HepG2 (cell line): ENCODE measurements at regions not wholly inside any gene's neighbourhood (a gene's known extent, or its start where the extent isn't known, plus 50 kb on each side); places are given as distances from the start of the nearest gene placed in this dataset.

Experiments used
- ATAC-seq: fragments of 200-7000 bp; cut with Tn5 transposase; 3 replicates; pipeline ENCODE4 v1.9.1; 2020; ENCODE audit warnings: mild to moderate bottlenecking, moderate library complexity
- BruUV-seq: library from RNA; stranded (reverse); fragments of 400-500 nt; replicated peaks from 2 replicates; lab custom pipeline; 2021; lab: Mats Ljungman, UMichigan
- CTCF ChIA-PET: fragments of 300-600 bp; formaldehyde crosslinking; extraction: SDS; loops from one replicate; lab custom pipeline; 2021; ENCODE audit warnings: low total read pairs, inconsistent platforms, low intra/inter-chr PET ratio; lab: Yijun Ruan, JAX
- POLR2A ChIA-PET: fragments of 350-600 bp; sonication (Branson Sonifier 250); formaldehyde crosslinking; loops from one replicate; lab custom pipeline; 2020; ENCODE audit warnings: antibody characterized with exemption, inconsistent platforms; lab: Yijun Ruan, JAX
- DNase-seq: peaks from one replicate; pipeline ENCODE4 v3.0.0-alpha.2; 2015; ENCODE audit warnings: low spot score
- FAIRE-seq: peaks from 3 replicates; lab custom pipeline; 2011; peaks lifted over from hg19 to GRCh38; lab: Jason Lieb, UNC
- H2AFZ ChIP-seq: one replicate; pipeline ENCODE4 v1.6.1; 2011; ENCODE audit warnings: low read length, inconsistent platforms
- H3K27ac ChIP-seq: fragments of 300-600 bp; 3 replicates; pipeline ENCODE4 v1.8.0; 2011; ENCODE audit warnings: mixed run types, mild to moderate bottlenecking, mixed read lengths, low read length, inconsistent platforms; ENCODE audit not compliant: insufficient read depth; ENCODE audit errors: extremely low read length
- H3K27me3 ChIP-seq, 2 experiments: fragments of 200-600 bp in 1 of 2; 2 replicates in 1 of 2; 3 replicates in 1 of 2; pipeline versions ENCODE4 v1.6.0 to v1.8.0; 2011; ENCODE audit warnings: low read length in 2 of 2, mild to moderate bottlenecking in 2 of 2, moderate library complexity in 2 of 2, inconsistent platforms in 1 of 2; ENCODE audit not compliant: insufficient read depth in 2 of 2, control insufficient read depth in 1 of 2
- H3K36me3 ChIP-seq, 2 experiments: fragments of 200-600 bp in 1 of 2; replicated peaks in 1 of 2; 2 replicates in 1 of 2; 3 replicates in 1 of 2; pipeline versions ENCODE4 v1.5.1 to v1.8.0; 2011; ENCODE audit warnings: low read length in 2 of 2, inconsistent platforms in 1 of 2; ENCODE audit not compliant: insufficient read depth in 2 of 2, control insufficient read depth in 1 of 2
- H3K4me1 ChIP-seq: 2 replicates; pipeline ENCODE4 v1.5.1; 2012; ENCODE audit warnings: low read length, inconsistent platforms; ENCODE audit not compliant: insufficient read depth
- H3K4me2 ChIP-seq: 2 replicates; pipeline ENCODE4 v1.6.0; 2011; ENCODE audit warnings: low read depth, low read length, inconsistent platforms
- H3K4me3 ChIP-seq, 3 experiments: fragments of 200-600 bp in 1 of 3; sonication (generic), shearing (Covaris generic) in 1 of 3; replicated peaks in 1 of 3; 2 replicates each; pipeline ENCODE4 v1.5.1; 2011 to 2016; ENCODE audit warnings: low read length in 3 of 3, inconsistent platforms in 2 of 3, low read depth in 2 of 3, mild to moderate bottlenecking in 2 of 3, control low read depth in 1 of 3, mixed read lengths in 1 of 3; ENCODE audit not compliant: insufficient read depth in 1 of 3
- H3K79me2 ChIP-seq: one replicate; pipeline ENCODE4 v1.6.1; 2011; ENCODE audit warnings: low read length, inconsistent platforms; ENCODE audit not compliant: insufficient read depth
- H3K9ac ChIP-seq: 2 replicates; pipeline ENCODE4 v1.6.0; 2011; ENCODE audit warnings: mild to moderate bottlenecking, low read depth, low read length, inconsistent platforms; ENCODE audit not compliant: insufficient read depth
- H3K9me3 ChIP-seq: 2 replicates; pipeline ENCODE4 v1.5.1; 2012; ENCODE audit warnings: mild to moderate bottlenecking, low read length
- H4K20me1 ChIP-seq: 2 replicates; pipeline ENCODE4 v1.6.0; 2011; ENCODE audit warnings: inconsistent platforms, mild to moderate bottlenecking, low read length, moderate library complexity; ENCODE audit not compliant: insufficient read depth
- ARID2 ChIP-seq: sonication (generic); formaldehyde crosslinking; IDR thresholded peaks from 2 replicates; pipeline ENCODE4 v1.8.1; 2022; ENCODE audit warnings: mild to moderate bottlenecking, missing genetic modification reagents, borderline replicate concordance
- BCLAF1 ChIP-seq: fragments of 450-650 bp; IDR thresholded peaks from 2 replicates; pipeline ENCODE4 v1.6.1; 2017; ENCODE audit warnings: mild to moderate bottlenecking
- DRAP1 ChIP-seq: IDR thresholded peaks from 2 replicates; pipeline ENCODE4 v1.6.1; 2016; ENCODE audit warnings: missing genetic modification reagents, missing compliant biosample characterization
- FOXP4 ChIP-seq: sonication (generic); formaldehyde crosslinking; IDR thresholded peaks from 2 replicates; pipeline ENCODE4 v1.4.0; 2020; ENCODE audit warnings: missing genetic modification reagents
- MLX ChIP-seq: IDR thresholded peaks from 2 replicates; pipeline ENCODE4 v1.6.1; 2016
- ZBTB37 ChIP-seq: sonication (generic); formaldehyde crosslinking; IDR thresholded peaks from 2 replicates; pipeline ENCODE4 v1.4.0; 2020; ENCODE audit warnings: mild to moderate bottlenecking, missing genetic modification reagents
- ZHX1 ChIP-seq: sonication (generic); formaldehyde crosslinking; IDR thresholded peaks from 2 replicates; pipeline ENCODE4 v1.8.1; 2022; ENCODE audit warnings: low read depth, mild to moderate bottlenecking, missing genetic modification reagents
- ZNF432 ChIP-seq: sonication (generic); formaldehyde crosslinking; IDR thresholded peaks from 2 replicates; pipeline ENCODE4 v1.5.0; 2020; ENCODE audit warnings: missing genetic modification reagents, mild to moderate bottlenecking, borderline replicate concordance
- ZNF713 ChIP-seq: sonication (generic); formaldehyde crosslinking; IDR thresholded peaks from 2 replicates; pipeline ENCODE4 v1.4.0; 2020; ENCODE audit warnings: mild to moderate bottlenecking, missing genetic modification reagents
- ZNF766 ChIP-seq: sonication (generic); formaldehyde crosslinking; IDR thresholded peaks from 2 replicates; pipeline ENCODE4 v1.5.0; 2020; ENCODE audit warnings: missing genetic modification reagents, borderline replicate concordance
- ZNF775 ChIP-seq: sonication (generic); formaldehyde crosslinking; IDR thresholded peaks from 2 replicates; pipeline ENCODE4 v1.4.0; 2020; ENCODE audit warnings: missing genetic modification reagents, mild to moderate bottlenecking, moderate library complexity, borderline replicate concordance
- WGBS: methylation state at CpG from one replicate; pipeline ENCODE4 v1.1.6; 2017; ENCODE audit warnings: low lambda C conversion rate; 5-methylcytosine and 5-hydroxymethylcytosine counted together
- in situ Hi-C: cut with HindIII; loops from 2 replicates; pipeline ENCODE4 v1.10.0; 2017; ENCODE audit warnings: low pct_unique_long_range_greater_than_20kb; ENCODE audit not compliant: extremely low pct_ligation_motif_present
- intact Hi-C: fragments of 100-400 bp; cut with micrococcal nuclease; formaldehyde crosslinking; loops from one replicate; pipeline ENCODE4 v1.10.0; 2022; ENCODE audit not compliant: unreplicated experiment

- no peak for TF ChIP-seq FOXP4 (CRISPR knock-in tag)
- no peak for TF ChIP-seq MLX (CRISPR knock-in tag)
- TF ChIP-seq ZHX1: no peak
- TF ChIP-seq ZNF713: no peak
- TF ChIP-seq ZNF766 (CRISPR knock-in tag): no peak
These were observed 388.4 kb downstream of the BCOR start (continued) for GRCh38 chrX:39709364-39709763.

GRCh38 chrX:39709812-39710211 lies 387.9 kb downstream of the BCOR start:
- Histone ChIP-seq H3K79me2 (no peaks in the 10 kb centered on the region), H3K36me3 (no peaks in the 10 kb centered on the region), H3K9me3 (no peaks in the 10 kb centered on the region), H3K9ac (no peak overlapping the region), H3K27me3 (no peaks in the 10 kb centered on the region), H3K27ac (no peak overlapping the region), H3K4me1 (no peaks in the 10 kb centered on the region; the same call in 1 of the 2 replicates), H3K4me2 (no peak overlapping the region), H4K20me1 (no peaks in the 10 kb centered on the region), H2AFZ (no peak overlapping the region), H3K4me3 (no peak overlapping the region)
- BruUV-seq: no TSS peak
- WGBS: 66% methylated on average over 2 of the region's 2 CpGs
- intact Hi-C loops: no loop called here
- FAIRE-seq (no peak), ATAC-seq (no peak), DNase-seq (no peak)
- ChIA-PET CTCF (no interaction called here), POLR2A (no interaction called here)
- in situ Hi-C loops: no loop called here
- TF ChIP-seq DRAP1 (CRISPR knock-in tag) (no peak), ZNF775 (CRISPR knock-in tag) (no peak), ARID2 (no peak), BCLAF1 (no peak), ZBTB37 (no peak), ZNF432 (no peak)
